ENCODE measurements at regions not wholly inside any gene's neighbourhood (a gene's known extent, or its start where the extent isn't known, plus 50 kb on each side); places are given as distances from the start of the nearest gene placed in this dataset.

DNA sequence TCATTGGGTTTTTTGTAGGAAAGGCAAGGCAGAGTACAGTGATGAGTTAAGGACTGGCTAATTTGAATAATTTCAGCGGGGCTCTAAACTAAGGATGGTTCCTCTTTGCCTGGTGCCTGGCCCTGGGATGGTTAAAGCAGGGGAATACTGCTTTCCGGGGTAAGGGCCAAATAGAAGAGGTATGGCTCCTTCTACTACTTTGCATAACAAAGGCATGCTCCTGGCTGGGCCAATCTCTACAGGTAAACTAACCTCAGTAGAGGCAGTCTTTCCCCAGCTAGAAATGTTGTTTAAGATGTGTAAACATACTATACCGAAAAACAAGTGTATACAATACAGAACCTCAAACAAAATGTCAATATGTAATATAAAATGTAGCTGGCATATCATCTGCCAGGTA is 1239.0 kb downstream of the SLC16A7 start:
- no peak for TF ChIP-seq EZH2phosphoT487 (IDR thresholded peaks at IDR 0.05; ENCODE audit: borderline replicate concordance, low read depth, low read length)
- TF ChIP-seq, protein P1, sequence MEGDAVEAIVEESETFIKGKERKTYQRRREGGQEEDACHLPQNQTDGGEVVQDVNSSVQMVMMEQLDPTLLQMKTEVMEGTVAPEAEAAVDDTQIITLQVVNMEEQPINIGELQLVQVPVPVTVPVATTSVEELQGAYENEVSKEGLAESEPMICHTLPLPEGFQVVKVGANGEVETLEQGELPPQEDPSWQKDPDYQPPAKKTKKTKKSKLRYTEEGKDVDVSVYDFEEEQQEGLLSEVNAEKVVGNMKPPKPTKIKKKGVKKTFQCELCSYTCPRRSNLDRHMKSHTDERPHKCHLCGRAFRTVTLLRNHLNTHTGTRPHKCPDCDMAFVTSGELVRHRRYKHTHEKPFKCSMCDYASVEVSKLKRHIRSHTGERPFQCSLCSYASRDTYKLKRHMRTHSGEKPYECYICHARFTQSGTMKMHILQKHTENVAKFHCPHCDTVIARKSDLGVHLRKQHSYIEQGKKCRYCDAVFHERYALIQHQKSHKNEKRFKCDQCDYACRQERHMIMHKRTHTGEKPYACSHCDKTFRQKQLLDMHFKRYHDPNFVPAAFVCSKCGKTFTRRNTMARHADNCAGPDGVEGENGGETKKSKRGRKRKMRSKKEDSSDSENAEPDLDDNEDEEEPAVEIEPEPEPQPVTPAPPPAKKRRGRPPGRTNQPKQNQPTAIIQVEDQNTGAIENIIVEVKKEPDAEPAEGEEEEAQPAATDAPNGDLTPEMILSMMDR (conservative IDR thresholded peaks at IDR 0.05; ENCODE audit: low read length), result no peak
- H3K9me2 ChIP-seq (ENCODE audit: insufficient read depth, low read length), result no peaks in the 10 kb centered on the region
- DNase-seq (ENCODE audit: low spot score), result no peak
- no TSS peak for BruUV-seq (replicated peaks)
- H4K20me1 ChIP-seq (ENCODE audit: insufficient read depth, low read length), result no peaks in the 10 kb centered on the region
- no peak overlapping the region for H3K4me2 ChIP-seq (ENCODE audit: low read length)
- H2AFZ ChIP-seq (ENCODE audit: low read length), result no peak overlapping the region
- POLR2A ChIA-PET, result interaction anchor here (0.7 kb wide), 1 partner anchor 836 kb away, joined by 3 read pairs; no protein-coding TSS in a partner anchor
- intact Hi-C loops (cut with micrococcal nuclease; ENCODE audit: unreplicated experiment), result no loop called here
- H3K27ac ChIP-seq (ENCODE audit: low read depth, low read length, poor library complexity, severe bottlenecking), result no peak overlapping the region
- no peaks in the 10 kb centered on the region for H3K79me2 ChIP-seq (ENCODE audit: insufficient read depth, low read depth, low read length)
- CTCF ChIA-PET (ENCODE audit: unreplicated experiment), result no interaction called here
- no peak overlapping the region for H3K4me3 ChIP-seq (ENCODE audit: low read depth, low read length, poor library complexity, severe bottlenecking)
- no peaks in the 10 kb centered on the region for H3K36me3 ChIP-seq (ENCODE audit: insufficient read depth, low read length)
- no peaks in the 10 kb centered on the region for H3K9me3 ChIP-seq (ENCODE audit: low read length)
- no peaks in the 10 kb centered on the region for H3K4me1 ChIP-seq (ENCODE audit: insufficient read depth, low read length, poor library complexity, severe bottlenecking)

DNA sequence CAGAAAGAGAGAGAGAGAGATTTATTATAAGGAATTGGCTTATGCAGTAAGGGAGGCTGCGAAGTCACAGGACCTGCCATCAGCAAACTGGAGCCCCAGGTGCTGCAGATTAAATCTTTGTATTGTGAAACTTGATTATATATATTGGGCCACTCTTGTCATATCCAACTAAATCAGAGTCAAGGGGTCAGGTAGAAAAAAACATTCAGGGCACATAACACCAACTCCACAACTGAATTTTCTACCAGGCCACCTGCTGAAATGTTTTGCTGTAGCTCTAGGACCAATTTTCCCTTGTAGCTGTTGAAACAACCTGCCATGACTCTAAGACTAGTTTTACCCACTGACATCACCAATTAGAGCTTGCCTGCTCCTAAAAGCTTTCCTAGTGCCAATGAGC is 1240.8 kb downstream of the SLC16A7 start:
- no peak overlapping the region for H3K27ac ChIP-seq (ENCODE audit: low read depth, low read length, poor library complexity, severe bottlenecking)
- H4K20me1 ChIP-seq (ENCODE audit: insufficient read depth, low read length), result no peaks in the 10 kb centered on the region
- no peak for TF ChIP-seq EZH2phosphoT487 (IDR thresholded peaks at IDR 0.05; ENCODE audit: borderline replicate concordance, low read depth, low read length)
- TF ChIP-seq, protein P1 (conservative IDR thresholded peaks at IDR 0.05; ENCODE audit: low read length), result no peak
- H3K4me2 ChIP-seq (ENCODE audit: low read length), result no peak overlapping the region
- POLR2A ChIA-PET, result interaction anchor here (0.7 kb wide), 1 partner anchor 138 kb away, joined by 3 read pairs; no protein-coding TSS in a partner anchor
- no peak overlapping the region for H2AFZ ChIP-seq (ENCODE audit: low read length)
- H3K4me1 ChIP-seq (ENCODE audit: insufficient read depth, low read length, poor library complexity, severe bottlenecking), result no peaks in the 10 kb centered on the region
- no peaks in the 10 kb centered on the region for H3K36me3 ChIP-seq (ENCODE audit: insufficient read depth, low read length)
- H3K9me2 ChIP-seq (ENCODE audit: insufficient read depth, low read length), result no peaks in the 10 kb centered on the region
- H3K4me3 ChIP-seq (ENCODE audit: low read depth, low read length, poor library complexity, severe bottlenecking), result no peak overlapping the region
- H3K79me2 ChIP-seq (ENCODE audit: insufficient read depth, low read depth, low read length), result no peaks in the 10 kb centered on the region
- CTCF ChIA-PET (ENCODE audit: unreplicated experiment), result no interaction called here
- intact Hi-C loops (cut with micrococcal nuclease; ENCODE audit: unreplicated experiment), result no loop called here
- no peaks in the 10 kb centered on the region for H3K9me3 ChIP-seq (ENCODE audit: low read length)
- BruUV-seq (replicated peaks), result no TSS peak
- DNase-seq (ENCODE audit: low spot score), result no peak

DNA sequence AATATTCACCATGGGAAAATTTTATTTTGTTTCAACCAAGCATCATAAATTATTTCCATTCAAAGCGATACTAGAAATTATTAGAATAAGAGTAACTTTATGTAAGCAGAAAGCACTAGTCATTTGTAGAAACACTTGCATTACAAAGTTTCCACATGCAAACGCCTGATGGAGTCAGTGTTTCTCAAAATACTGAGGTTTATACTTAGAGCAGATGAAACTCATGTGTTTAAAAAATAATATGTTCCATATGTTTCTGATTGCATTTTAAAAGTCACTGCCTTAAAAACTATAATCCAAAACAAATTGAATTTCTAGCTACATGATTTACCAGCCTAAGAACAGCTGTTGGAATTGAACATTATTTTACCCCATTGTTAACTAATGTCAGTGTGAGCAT is 1246.4 kb downstream of the SLC16A7 start:
- Histone ChIP-seq H3K9me2 (ENCODE audit: insufficient read depth, low read length) (no peaks in the 10 kb centered on the region), H2AFZ (ENCODE audit: low read length) (no peak overlapping the region), H3K4me3 (ENCODE audit: low read depth, low read length, poor library complexity, severe bottlenecking) (no peak overlapping the region), H4K20me1 (ENCODE audit: insufficient read depth, low read length) (no peaks in the 10 kb centered on the region), H3K27ac (ENCODE audit: low read depth, low read length, poor library complexity, severe bottlenecking) (no peak overlapping the region), H3K4me2 (ENCODE audit: low read length) (no peak overlapping the region), H3K36me3 (ENCODE audit: insufficient read depth, low read length) (no peaks in the 10 kb centered on the region), H3K79me2 (ENCODE audit: insufficient read depth, low read depth, low read length) (no peaks in the 10 kb centered on the region), H3K9me3 (ENCODE audit: low read length) (no peaks in the 10 kb centered on the region), H3K4me1 (ENCODE audit: insufficient read depth, low read length, poor library complexity, severe bottlenecking) (no peaks in the 10 kb centered on the region)
- intact Hi-C loops (cut with micrococcal nuclease; ENCODE audit: unreplicated experiment), result no loop called here
- BruUV-seq (replicated peaks), result no TSS peak
- no peak for DNase-seq (ENCODE audit: low spot score)
- TF ChIP-seq, protein P1 (conservative IDR thresholded peaks at IDR 0.05; ENCODE audit: low read length), result no peak
- TF ChIP-seq EZH2phosphoT487 (IDR thresholded peaks at IDR 0.05; ENCODE audit: borderline replicate concordance, low read depth, low read length), result no peak
- ChIA-PET POLR2A (interaction anchor here (0.5 kb wide), 1 partner anchor 46 kb away, joined by 3 read pairs; no protein-coding TSS in a partner anchor), CTCF (ENCODE audit: unreplicated experiment) (no interaction called here)

Measured in OCI-LY7 (cell line).